Muscle of back (tissue), 3 donors: ENCODE measurements at regions not wholly inside any gene's neighbourhood (a gene's known extent, or its start where the extent isn't known, plus 50 kb on each side); places are given as distances from the start of the nearest gene placed in this dataset.
"Not testable (repeated sequence)": the region's sequence is repeated elsewhere in the genome, so short reads cannot be mapped to it uniquely, and the experiment has no call there.

Source experiments
- DNase-seq, 3 donors: peaks; one replicate each; pipeline versions ENCODE4 v3.0.0 to v3.0.0-alpha.2; 2013

- no peak for DNase-seq
Observed at GRCh38 chr2:16092861-16093638, 152.7 kb downstream of the MYCN start.

GRCh38 chr2:16091576-16092282, 151.4 kb downstream of the MYCN start:
- DNase-seq: no peak

DNA sequence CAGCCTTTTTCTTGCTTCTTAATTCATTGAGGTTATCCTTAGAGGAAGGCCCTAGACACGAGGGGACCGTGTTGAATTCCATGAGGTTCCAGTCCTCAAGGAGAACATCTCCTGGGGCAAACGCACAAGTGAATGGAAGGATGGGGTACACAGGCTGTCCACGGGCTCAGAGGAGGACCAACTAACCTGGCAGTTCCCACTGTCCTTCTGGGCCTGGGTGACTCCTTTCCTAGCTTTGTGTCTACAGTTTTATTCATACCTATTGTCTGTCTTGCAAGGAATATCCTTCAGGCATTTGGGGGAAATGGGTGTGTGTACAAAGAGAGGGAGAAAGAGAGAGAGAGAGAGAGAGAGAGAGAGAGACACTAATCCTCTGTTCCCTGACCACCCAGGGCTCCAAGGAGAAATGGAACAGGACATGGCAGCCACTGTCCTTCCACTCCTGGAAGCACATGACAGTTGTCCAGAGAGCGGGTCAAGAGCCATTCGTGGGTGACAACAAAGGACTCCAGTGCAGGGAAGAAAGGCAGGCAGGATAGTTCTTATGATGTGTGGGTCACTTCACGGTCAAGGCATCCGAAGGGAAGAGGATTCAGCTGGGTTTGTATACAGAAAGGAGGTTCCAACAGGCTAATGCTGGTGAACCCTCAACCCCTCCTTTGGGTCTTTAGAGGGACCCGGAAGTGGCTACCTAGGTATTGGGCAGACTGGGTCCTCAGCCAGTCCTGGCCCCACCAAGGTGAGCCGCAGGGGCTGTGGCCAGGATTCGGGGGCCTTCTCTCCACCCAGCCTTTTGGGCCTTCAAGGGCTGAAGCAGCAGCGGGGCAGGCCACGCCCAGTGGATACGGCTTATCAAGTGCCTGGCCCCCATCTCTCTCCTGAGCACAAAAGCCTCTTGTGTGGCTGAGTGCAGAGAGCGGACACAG, 150.6 kb downstream of the MYCN start:
- no peak for DNase-seq

DNA sequence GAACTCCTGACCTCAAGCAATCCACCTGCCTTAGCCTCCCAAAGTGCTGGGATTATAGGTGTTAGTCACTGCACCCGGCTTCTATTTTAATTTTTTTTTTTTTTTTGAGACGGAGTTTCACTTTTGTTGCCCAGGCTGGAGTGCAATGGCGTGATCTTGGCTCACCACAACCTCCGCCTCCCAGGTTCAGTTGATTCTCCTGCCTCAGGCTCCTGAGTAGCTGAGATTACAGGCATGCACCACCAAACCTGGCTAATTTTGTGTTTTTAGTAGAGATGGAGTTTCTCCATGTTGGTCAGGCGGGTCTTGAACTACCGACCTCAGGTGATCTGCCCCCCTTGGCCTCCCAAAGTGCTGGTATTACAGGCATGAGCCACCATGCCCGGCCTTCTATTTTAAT, 149.1 kb downstream of the MYCN start:
- DNase-seq: not testable (repeated sequence)

GRCh38 chr2:16088802-16089112, 148.4 kb downstream of the MYCN start:
- no peak for DNase-seq

DNA sequence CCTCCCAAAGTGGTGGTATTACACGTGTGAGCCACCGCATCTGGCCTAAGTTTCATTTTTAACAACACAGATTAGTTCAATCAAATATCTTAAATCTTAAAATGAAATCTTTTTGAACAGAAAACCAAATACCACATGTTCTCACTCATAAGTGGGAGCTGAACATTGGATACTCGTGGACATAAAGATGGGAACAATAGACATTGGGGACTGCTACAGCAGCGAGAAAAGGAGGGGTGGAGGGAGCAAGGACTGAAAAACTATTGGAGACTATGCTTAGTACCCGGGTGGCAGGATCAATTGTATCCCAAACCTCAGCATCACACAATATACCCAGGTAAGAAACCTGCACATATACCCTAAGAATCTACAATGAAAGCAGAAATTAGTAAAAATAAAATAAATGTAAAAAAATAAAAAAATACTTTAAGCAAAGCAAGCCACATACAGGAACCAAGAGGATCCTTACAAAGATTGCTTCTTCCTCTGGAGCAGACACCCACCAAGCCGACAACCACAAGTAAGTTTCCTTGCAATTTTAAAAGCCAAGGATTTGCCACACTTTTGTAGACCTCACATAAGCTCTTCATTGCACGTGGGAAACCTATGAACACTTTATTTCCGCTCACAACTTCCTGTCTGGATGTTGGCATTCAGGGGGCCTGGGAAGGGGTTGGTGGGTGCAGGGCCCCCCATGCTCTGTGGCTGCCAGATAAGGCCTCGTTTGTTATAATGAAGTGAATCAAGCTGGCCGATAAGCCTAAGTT, 147.9 kb downstream of the MYCN start:
- no peak for DNase-seq

DNA sequence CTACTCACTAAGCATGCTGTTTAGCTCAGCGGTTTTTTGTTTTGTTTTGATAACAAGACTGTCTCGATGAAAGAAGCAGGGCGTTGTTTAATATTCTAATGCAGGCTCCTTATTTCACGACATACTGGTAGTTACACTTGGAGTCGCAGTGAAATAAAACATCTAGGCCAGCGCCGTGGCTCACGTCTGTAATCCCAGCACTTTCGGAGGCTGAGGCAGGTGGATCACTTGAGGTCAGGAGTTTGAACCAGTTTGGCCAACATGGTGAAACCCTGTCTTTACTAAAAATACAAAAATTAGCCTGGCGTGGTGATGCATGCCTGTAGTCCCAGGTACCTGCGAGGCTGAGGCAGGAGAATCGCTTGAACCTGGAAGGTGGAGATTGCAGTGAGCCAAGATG, 145.8 kb downstream of the MYCN start:
- DNase-seq: not testable (repeated sequence)

- no peak for DNase-seq
Observed at GRCh38 chr2:16085073-16085472, 144.7 kb downstream of the MYCN start.

- DNase-seq: no peak
Observed at GRCh38 chr2:16084274-16084673, 143.9 kb downstream of the MYCN start.

GRCh38 chr2:16082276-16082675, 141.9 kb downstream of the MYCN start:
- DNase-seq: no peak

- no peak for DNase-seq
Observed at GRCh38 chr2:16081316-16082200, 141.2 kb downstream of the MYCN start.

GRCh38 chr2:16080516-16080915, 140.2 kb downstream of the MYCN start:
- no peak for DNase-seq

- no peak for DNase-seq
Observed at GRCh38 chr2:16080071-16080470, 139.7 kb downstream of the MYCN start.

- no peak for DNase-seq
Observed at GRCh38 chr2:16079637-16080036, 139.3 kb downstream of the MYCN start.

- DNase-seq: no peak
Observed at GRCh38 chr2:16077601-16078000, 137.3 kb downstream of the MYCN start.

GRCh38 chr2:16076911-16077310, 136.6 kb downstream of the MYCN start:
- no peak for DNase-seq

DNA sequence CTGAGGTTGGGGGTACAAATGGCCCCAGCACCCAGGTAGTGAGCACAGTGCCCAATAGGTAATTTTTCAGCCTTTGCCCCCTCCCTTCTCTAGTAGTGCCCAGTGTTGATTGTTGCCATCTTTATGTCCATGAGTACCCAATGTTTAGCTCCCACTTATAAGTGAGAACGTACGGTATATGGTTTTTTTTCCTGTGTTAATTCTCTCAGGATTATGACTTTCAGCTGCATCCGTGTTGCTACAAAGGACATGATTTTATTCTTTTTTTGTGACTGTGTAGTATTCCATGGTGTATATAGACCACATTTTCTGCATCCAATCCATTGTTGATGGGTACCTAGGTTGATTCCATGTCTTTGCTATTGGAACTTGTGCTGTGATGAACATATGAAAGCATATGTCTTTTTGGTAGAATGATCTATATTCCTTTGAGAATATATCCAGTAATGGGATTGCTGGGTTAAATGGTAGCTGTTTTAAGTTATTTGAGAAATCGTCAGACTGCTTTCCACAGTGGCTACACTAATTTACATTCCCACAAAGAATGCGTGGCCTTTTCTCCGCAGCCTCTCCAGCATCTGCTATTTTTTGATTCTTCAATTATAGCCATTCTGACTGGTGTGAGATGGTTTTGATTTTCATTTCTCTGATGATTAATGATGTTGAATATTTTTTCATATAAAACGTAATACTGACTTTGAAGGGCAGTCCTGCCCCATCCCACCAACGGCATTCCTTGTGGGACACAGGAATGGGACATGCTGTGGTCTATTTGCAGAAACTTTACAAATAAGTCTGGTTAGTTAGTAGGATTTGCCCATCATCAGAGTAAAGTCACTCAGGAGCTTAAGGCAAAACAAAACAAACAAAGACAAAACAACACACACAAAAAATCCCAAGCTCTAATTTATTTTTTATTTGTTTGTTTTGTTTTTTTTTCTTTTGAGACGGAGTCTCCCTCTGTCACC, 135.0 kb downstream of the MYCN start:
- no peak for DNase-seq

DNA sequence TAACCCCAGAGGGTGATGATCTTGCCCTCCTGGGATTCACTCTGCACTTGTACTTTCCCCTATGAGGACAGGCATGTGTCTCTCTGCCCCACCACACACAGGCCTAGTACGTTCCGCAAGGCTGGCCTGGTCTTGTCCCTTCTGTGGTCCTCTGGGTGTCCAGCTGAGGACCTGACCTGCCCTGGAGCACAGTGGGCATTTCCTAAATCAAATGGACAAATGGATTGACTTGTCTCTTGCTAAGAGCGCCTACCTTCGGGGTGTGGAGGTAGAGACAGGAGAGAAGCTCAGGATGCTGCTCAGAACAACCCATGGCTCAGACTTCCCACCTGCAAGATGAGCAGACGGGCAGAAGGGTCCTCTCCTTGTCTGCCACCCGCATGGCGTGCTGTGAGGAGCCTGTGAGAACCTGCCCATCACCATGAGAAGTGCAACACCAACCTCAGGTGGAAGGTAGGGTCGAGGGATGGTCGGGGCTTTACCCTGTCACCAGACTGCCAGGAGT, 133.6 kb downstream of the MYCN start:
- DNase-seq: no peak

- DNase-seq: no peak
Observed at GRCh38 chr2:16073471-16073870, 133.1 kb downstream of the MYCN start.
